Activated CD8-positive, alpha-beta memory T cell treated with anti-CD3 and anti-CD28 coated beads, Interleukin-2, amount 50 U/mL, for 1 hour (primary cell): ENCODE measurements at regions not wholly inside any gene's neighbourhood (a gene's known extent, or its start where the extent isn't known, plus 50 kb on each side); places are given as distances from the start of the nearest gene placed in this dataset.

Source experiments
- DNase-seq: peaks from one replicate; pipeline ENCODE4 v3.0.0-alpha.2; 2020; ENCODE audit errors: extremely low read depth

GRCh38 chr1:91151702-91152101 lies 129.9 kb upstream of the ZNF644 start:
- no peak for DNase-seq

- no peak for DNase-seq
Observed at GRCh38 chr1:91148641-91149069, 126.8 kb upstream of the ZNF644 start.

DNA sequence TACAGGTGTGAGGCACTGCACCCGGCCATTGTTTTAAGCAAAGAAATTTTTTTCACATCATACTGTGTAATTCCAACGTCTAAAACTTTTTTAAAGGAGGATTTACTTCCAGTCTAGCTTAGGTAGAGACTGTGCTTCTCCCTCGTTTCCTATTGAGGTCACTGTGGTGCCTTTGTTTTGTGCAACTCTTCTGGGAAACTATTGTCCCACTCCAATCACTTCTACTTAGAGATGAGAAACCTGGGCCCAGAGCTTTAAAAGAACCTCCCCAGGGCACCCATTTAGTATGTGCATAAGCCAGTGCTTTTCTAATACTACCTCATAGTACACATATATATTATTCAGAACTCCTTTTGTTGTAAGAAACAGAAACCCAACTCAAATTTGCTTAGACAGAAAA lies 120.0 kb upstream of the ZNF644 start:
- no peak for DNase-seq

- no peak for DNase-seq
Observed at GRCh38 chr1:91138959-91139358, 117.1 kb upstream of the ZNF644 start.

- DNase-seq, result no peak
Observed at GRCh38 chr1:91137173-91137852, 115.5 kb upstream of the ZNF644 start.

GRCh38 chr1:91135799-91136198 lies 114.0 kb upstream of the ZNF644 start:
- DNase-seq, result no peak

DNA sequence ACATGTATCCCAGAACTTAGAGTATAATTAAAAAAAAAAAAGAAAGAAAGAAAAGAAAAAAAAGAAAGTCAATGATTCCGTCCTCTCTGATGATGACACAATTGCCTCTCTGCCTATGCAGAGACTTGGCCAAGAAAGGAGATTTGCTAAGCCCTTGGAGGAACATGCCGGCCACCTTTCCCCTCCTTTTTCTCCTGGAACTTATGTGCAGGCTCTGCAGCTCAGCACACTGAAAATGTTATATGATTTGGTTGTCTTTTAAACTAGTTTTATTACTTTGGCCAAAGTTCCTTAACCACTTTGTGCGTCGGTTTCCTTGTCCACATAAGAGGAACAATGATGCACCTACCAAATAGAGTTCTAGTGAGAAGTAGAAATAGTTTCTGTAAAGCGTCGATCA lies 111.4 kb upstream of the ZNF644 start:
- no peak for DNase-seq

GRCh38 chr1:91130256-91130985 lies 108.6 kb upstream of the ZNF644 start:
- no peak for DNase-seq

DNA sequence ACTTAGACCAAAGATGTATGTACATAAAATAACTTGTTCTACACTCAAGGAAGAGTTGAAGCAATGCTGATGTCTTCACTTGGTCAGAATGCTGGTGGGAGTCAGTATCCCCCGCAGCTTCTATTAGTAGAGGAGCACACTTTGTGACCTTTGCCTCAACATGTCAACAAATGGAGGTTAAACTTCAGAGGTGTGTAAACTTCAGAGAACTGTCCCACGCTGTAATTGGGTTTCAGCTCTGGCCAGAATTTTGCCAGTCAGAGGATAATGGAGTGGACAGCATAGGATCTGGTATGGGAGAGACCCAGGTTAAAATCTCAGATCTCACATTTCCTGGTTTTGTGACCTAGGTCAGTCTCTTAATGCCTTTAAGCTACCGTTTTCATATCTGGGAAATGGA lies 107.6 kb upstream of the ZNF644 start:
- no peak for DNase-seq

DNA sequence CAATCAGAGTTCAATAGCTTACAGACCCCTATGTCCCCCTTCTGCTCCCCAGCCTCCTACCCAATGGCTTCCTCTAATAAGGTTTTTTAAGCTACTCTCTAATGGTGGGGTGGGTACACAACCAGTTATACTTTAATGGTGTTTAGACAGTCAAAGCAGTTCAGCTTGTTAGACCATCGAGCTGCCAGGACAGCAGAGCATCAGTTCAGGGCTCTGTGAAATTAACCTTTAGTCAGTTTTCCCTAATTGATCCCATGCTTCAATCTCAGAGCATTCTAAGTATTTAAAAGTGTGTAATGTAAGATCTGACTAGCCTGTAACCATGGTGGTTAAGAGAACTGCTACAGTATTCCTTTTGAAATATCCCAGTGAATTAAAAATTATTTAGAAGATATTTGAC lies 107.2 kb upstream of the ZNF644 start:
- DNase-seq, result no peak

GRCh38 chr1:91124989-91125417 lies 103.2 kb upstream of the ZNF644 start:
- DNase-seq, result no peak

DNA sequence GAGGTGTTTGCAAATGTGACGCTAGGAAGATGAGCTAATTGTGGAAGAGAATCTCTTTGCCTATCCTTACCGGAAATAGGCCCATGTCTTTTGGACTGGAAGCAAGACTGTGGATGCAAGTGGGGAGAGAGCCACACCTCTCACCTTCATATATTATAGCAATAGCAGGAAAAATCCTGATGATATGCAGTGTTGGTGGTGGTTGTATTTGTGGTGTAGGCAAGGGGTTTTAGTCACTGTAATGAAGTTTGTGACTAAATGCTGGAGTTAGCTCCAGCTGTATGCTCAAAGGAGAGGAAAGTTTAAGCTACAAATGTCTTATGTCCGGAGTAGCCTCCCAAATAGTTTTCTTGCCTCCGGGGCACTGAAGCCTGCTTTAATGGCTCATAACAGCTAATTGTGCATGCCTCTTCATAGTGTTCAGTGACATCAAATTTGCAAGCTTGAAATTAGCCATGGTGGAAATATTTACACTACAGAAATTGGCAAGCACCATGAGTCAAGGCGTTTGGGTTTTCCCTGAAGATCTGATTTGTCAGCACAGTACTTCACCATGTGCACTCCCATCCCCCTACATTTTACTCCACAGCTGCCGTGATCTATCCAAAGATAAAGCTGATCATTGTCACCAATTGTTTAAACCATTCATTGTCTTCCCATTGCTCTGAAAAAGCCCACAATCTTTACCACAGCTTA lies 102.6 kb upstream of the ZNF644 start:
- no peak for DNase-seq

DNA sequence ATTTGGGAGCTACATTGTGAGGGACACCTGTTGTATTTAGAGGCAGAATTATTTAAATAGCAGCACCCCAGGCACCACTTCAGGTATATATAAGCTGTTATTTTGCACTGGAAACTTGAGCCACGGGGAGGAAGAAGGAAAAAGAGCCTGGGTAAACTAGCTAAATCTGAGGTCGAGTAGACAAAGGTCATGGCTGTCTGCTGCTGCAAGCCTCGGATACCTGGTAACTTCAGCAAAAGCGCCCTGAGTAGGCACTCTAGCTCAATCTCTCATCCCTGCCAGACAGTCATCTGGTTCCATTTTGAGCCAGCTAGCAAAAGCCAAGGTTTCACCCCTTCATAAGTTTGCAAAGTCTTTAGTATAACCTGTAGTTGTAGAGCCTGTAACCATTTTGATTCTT lies 101.9 kb upstream of the ZNF644 start:
- no peak for DNase-seq

DNA sequence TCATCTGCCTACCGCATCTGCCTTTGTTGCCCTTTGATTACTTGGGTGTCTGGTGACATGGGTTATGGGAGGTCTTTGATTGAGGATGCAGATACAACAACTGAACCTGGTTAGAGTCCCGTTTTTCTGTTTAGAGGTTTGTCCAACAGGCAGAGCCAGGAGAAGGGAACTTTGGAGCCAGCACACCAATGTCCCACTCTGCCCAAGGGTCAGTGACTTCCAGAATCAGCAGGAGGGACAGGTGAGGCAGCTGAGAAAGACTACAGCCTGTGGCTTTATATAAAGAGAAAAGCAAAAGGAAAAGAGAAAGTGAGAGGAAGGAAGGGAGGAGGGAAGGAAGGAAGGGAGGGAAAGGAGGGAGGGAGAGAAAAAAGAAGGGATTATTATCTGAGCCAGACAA lies 101.5 kb upstream of the ZNF644 start:
- DNase-seq, result no peak

GRCh38 chr1:91122106-91122717 lies 100.4 kb upstream of the ZNF644 start:
- DNase-seq, result no peak

- DNase-seq, result no peak
Observed at GRCh38 chr1:91121366-91121765, 99.5 kb upstream of the ZNF644 start.

DNA sequence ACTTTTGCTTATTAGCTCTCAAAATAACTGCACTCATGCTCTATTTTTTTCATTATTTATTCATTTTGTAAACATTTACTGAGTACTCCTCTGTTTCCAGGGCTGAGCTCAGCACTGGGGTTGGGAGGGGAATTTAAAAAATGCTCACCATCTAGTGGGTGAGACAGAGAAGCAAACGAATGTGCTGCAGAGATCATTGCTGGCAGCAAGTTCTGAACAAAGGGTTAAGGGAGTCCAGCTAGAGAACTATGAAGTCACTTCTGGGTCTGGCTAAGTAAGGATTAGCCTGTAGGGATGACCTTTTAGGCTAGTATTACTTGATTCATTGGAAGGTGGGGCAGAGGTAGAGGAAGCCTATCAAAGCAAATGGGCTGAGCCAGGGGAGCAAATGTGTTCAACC lies 99.1 kb upstream of the ZNF644 start:
- no peak for DNase-seq

- no peak for DNase-seq
Observed at GRCh38 chr1:91120421-91120820, 98.6 kb upstream of the ZNF644 start.

GRCh38 chr1:91104712-91105111 lies 82.9 kb upstream of the ZNF644 start:
- no peak for DNase-seq

GRCh38 chr1:91101328-91101727 lies 79.5 kb upstream of the ZNF644 start:
- DNase-seq, result no peak

- no peak for DNase-seq
Observed at GRCh38 chr1:91099746-91100621, 78.1 kb upstream of the ZNF644 start.
